OCI-M1 (cell line): ENCODE measurements at regions not wholly inside any gene's neighbourhood (a gene's known extent, or its start where the extent isn't known, plus 50 kb on each side); places are given as distances from the start of the nearest gene placed in this dataset.

ENCODE experiments used
- DNase-seq: peaks from one replicate; lab custom pipeline; 2025; lab: John Stamatoyannopoulos, UW

- DNase-seq, result no peak
These were observed 152.9 kb downstream of the EFNB2 start for GRCh38 chr13:106382534-106382933.

GRCh38 chr13:106381091-106381490 is 154.4 kb downstream of the EFNB2 start:
- DNase-seq, result no peak

- DNase-seq, result no peak
These were observed 157.4 kb downstream of the EFNB2 start for GRCh38 chr13:106377931-106378662.

- no peak for DNase-seq
These were observed 158.1 kb downstream of the EFNB2 start for GRCh38 chr13:106377341-106377740.

- DNase-seq, result no peak
These were observed 158.9 kb downstream of the EFNB2 start for GRCh38 chr13:106376401-106377112.

- DNase-seq, result no peak
These were observed 160.4 kb downstream of the EFNB2 start for GRCh38 chr13:106375085-106375484.

GRCh38 chr13:106374631-106375030 is 160.8 kb downstream of the EFNB2 start:
- no peak for DNase-seq

GRCh38 chr13:106373989-106374572 is 161.4 kb downstream of the EFNB2 start:
- no peak for DNase-seq

GRCh38 chr13:106373304-106373988 is 162.0 kb downstream of the EFNB2 start:
- no peak for DNase-seq

GRCh38 chr13:106372199-106373155 is 163.0 kb downstream of the EFNB2 start:
- DNase-seq, result no peak

- DNase-seq, result no peak
These were observed 164.4 kb downstream of the EFNB2 start for GRCh38 chr13:106371024-106371423.

- DNase-seq, result no peak
These were observed 165.6 kb downstream of the EFNB2 start for GRCh38 chr13:106369858-106370257.

GRCh38 chr13:106369091-106369490 is 166.4 kb downstream of the EFNB2 start:
- DNase-seq, result no peak

- DNase-seq, result no peak
These were observed 168.0 kb downstream of the EFNB2 start for GRCh38 chr13:106367361-106367971.

GRCh38 chr13:106362707-106363106 is 172.8 kb downstream of the EFNB2 start:
- DNase-seq, result no peak

GRCh38 chr13:106361621-106362020 is 173.8 kb downstream of the EFNB2 start:
- DNase-seq, result no peak

- no peak for DNase-seq
These were observed 178.3 kb downstream of the EFNB2 start for GRCh38 chr13:106357198-106357597.

- no peak for DNase-seq
These were observed 179.6 kb downstream of the EFNB2 start for GRCh38 chr13:106355866-106356265.

GRCh38 chr13:106354961-106355360 is 180.5 kb downstream of the EFNB2 start:
- no peak for DNase-seq

GRCh38 chr13:106352850-106353249 is 182.6 kb downstream of the EFNB2 start:
- no peak for DNase-seq

GRCh38 chr13:106351251-106351650 is 184.2 kb downstream of the EFNB2 start:
- no peak for DNase-seq
